Activated CD8-positive, alpha-beta memory T cell treated with anti-CD3 and anti-CD28 coated beads for 4 hours (primary cell): ENCODE measurements at regions not wholly inside any gene's neighbourhood (a gene's known extent, or its start where the extent isn't known, plus 50 kb on each side); places are given as distances from the start of the nearest gene placed in this dataset.
"Not testable (repeated sequence)": the region's sequence is repeated elsewhere in the genome, so short reads cannot be mapped to it uniquely, and the experiment has no call there.

ENCODE experiments used
- DNase-seq, 2 donors: peaks; one replicate each; pipeline ENCODE4 v3.0.0-alpha.2; 2020; ENCODE audit warnings: low read depth in 2 of 2

GRCh38 chr20:25987928-25988560 lies 291.4 kb upstream of the ZNF337 start:
- not testable (repeated sequence) for DNase-seq

GRCh38 chr20:25987073-25987927 lies 290.6 kb upstream of the ZNF337 start:
- DNase-seq, result peak in 1 of 2 donors; percentile 37

- DNase-seq, result no peak
These were observed 288.9 kb upstream of the ZNF337 start for GRCh38 chr20:25985597-25985996.

GRCh38 chr20:25984933-25985332 lies 288.3 kb upstream of the ZNF337 start:
- peak in 1 of 2 donors; percentile 21 for DNase-seq

- DNase-seq, result not testable (repeated sequence)
These were observed 286.0 kb upstream of the ZNF337 start for GRCh38 chr20:25982701-25983100.

GRCh38 chr20:25978450-25979190 lies 282.0 kb upstream of the ZNF337 start:
- not testable (repeated sequence) for DNase-seq

GRCh38 chr20:25975816-25976215 lies 279.2 kb upstream of the ZNF337 start:
- DNase-seq, result not testable (repeated sequence)

- DNase-seq, result not testable (repeated sequence)
These were observed 268.6 kb upstream of the ZNF337 start for GRCh38 chr20:25965203-25965602.

- not testable (repeated sequence) for DNase-seq
These were observed 257.2 kb upstream of the ZNF337 start for GRCh38 chr20:25953876-25954275.

GRCh38 chr20:25935230-25935629 lies 238.6 kb upstream of the ZNF337 start:
- not testable (repeated sequence) for DNase-seq

GRCh38 chr20:25932806-25933205 lies 236.2 kb upstream of the ZNF337 start:
- not testable (repeated sequence) for DNase-seq

- DNase-seq, result not testable (repeated sequence)
These were observed 235.5 kb upstream of the ZNF337 start for GRCh38 chr20:25932170-25932569.

GRCh38 chr20:25902321-25902720 lies 205.7 kb upstream of the ZNF337 start:
- DNase-seq, result not testable (repeated sequence)

- not testable (repeated sequence) for DNase-seq
These were observed 202.0 kb upstream of the ZNF337 start for GRCh38 chr20:25898663-25899062.

GRCh38 chr20:25879096-25879495 lies 182.4 kb upstream of the ZNF337 start:
- DNase-seq, result not testable (repeated sequence)

GRCh38 chr20:25868650-25868979 lies 172.0 kb upstream of the ZNF337 start:
- DNase-seq, result not testable (repeated sequence)

GRCh38 chr20:25867776-25868649 lies 171.4 kb upstream of the ZNF337 start:
- DNase-seq, result peak in 1 of 2 donors; percentile 42

- DNase-seq, result not testable (repeated sequence)
These were observed 170.5 kb upstream of the ZNF337 start for GRCh38 chr20:25867015-25867775.

GRCh38 chr20:25865715-25866656 lies 169.3 kb upstream of the ZNF337 start:
- DNase-seq, result peak in 1 of 2 donors; percentile 58
